ENCODE measurements at regions not wholly inside any gene's neighbourhood (a gene's known extent, or its start where the extent isn't known, plus 50 kb on each side); places are given as distances from the start of the nearest gene placed in this dataset.
"Not testable (repeated sequence)": the region's sequence is repeated elsewhere in the genome, so short reads cannot be mapped to it uniquely, and the experiment has no call there.

DNA sequence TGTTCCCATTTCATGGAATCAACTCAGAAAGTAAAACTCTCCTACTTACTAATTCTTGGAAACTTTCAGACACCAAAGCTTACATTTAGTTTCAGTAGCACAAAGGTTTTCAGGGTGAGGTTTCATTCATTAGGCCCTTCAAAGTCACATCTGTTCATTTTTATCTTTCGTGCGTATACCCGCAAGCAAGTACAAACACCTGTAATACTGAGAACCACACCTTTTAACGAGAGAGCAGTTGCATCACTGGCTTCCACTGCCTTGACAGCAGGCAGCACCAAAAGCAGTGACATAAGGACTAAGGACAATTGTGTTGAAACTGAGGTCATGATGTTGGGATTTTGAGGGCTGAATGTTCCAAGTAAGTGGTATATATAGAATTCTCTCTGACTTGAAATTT, 60.5 kb downstream of the GOLGA6L22 start:
- no CpG with 5 or more reads among the region's 4 CpGs for WGBS, 3 donors

DNA sequence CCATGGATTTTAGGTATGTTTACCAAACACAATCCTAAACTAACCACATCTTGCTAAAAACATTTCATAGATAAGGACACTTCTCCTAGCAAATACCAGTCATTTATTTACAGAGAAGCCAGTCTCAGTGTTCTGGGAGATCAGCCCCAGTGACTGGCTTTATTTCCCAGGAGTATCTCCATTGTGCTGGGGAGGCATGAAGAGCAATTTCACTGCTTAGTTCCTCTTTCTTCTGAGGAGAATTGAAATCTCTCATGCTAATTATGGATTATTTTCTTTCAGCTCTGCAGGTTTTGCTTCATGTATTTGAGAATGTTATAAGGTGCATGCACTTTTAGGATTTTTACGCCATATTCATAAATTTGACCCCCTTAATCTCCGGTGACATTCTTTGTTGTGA, 67.8 kb downstream of the GOLGA6L22 start:
- not testable (repeated sequence) for DNase-seq; H3K9me3 ChIP-seq (ENCODE audit: control insufficient read depth in 2 of 2, insufficient read depth in 1 of 2, low read depth in 1 of 2, low read length in 1 of 2); FAIRE-seq; H3K27me3 ChIP-seq (ENCODE audit: control insufficient read depth in 3 of 3, insufficient read depth in 3 of 3, low read length in 3 of 3); H3K4me3 ChIP-seq (ENCODE audit: low read depth in 1 of 3, low read length in 3 of 3); H3K4me1 ChIP-seq (ENCODE audit: control insufficient read depth in 3 of 3, insufficient read depth in 2 of 3, low read depth in 1 of 3, low read length in 2 of 3); H3K27ac ChIP-seq (ENCODE audit: low read depth in 1 of 3, low read length in 2 of 3); H3K36me3 ChIP-seq (ENCODE audit: control insufficient read depth in 3 of 3, insufficient read depth in 2 of 3, low read depth in 1 of 3, low read length in 3 of 3)
- no CpG with 5 or more reads among the region's 2 CpGs for WGBS, 3 donors

More for the DNA sequence above, 60.5 kb downstream of the GOLGA6L22 start:
- H3K27ac ChIP-seq (ENCODE audit: low read depth in 1 of 3, low read length in 2 of 3); H3K4me3 ChIP-seq (ENCODE audit: low read depth in 1 of 3, low read length in 3 of 3); H3K4me1 ChIP-seq (ENCODE audit: control insufficient read depth in 3 of 3, insufficient read depth in 2 of 3, low read depth in 1 of 3, low read length in 2 of 3); FAIRE-seq; H3K9me3 ChIP-seq (ENCODE audit: control insufficient read depth in 2 of 2, insufficient read depth in 1 of 2, low read depth in 1 of 2, low read length in 1 of 2); H3K27me3 ChIP-seq (ENCODE audit: control insufficient read depth in 3 of 3, insufficient read depth in 3 of 3, low read length in 3 of 3); DNase-seq; H3K36me3 ChIP-seq (ENCODE audit: control insufficient read depth in 3 of 3, insufficient read depth in 2 of 3, low read depth in 1 of 3, low read length in 3 of 3): not testable (repeated sequence)

DNA sequence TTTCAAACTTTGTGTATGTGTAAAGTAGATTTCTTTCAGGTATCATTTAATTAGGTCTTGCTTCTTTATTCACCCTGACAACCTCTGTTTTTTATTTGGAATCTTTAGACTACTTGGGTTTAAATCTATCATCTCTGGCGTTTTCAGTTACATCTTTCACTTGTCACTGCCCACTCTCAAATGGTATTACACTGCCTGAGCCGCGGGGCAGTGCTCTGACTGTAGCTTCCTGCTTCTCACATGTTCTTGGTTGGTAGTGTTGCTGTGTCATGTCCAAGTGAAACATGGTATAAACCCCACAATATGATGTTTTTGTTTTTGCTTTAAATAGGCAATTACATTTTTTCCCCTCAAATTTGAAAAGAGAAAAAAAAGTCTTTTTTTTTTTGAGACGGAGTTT, 68.3 kb downstream of the GOLGA6L22 start:
- DNase-seq; H3K4me1 ChIP-seq (ENCODE audit: control insufficient read depth in 3 of 3, insufficient read depth in 2 of 3, low read depth in 1 of 3, low read length in 2 of 3); H3K27me3 ChIP-seq (ENCODE audit: control insufficient read depth in 3 of 3, insufficient read depth in 3 of 3, low read length in 3 of 3); H3K27ac ChIP-seq (ENCODE audit: low read depth in 1 of 3, low read length in 2 of 3); FAIRE-seq; H3K4me3 ChIP-seq (ENCODE audit: low read depth in 1 of 3, low read length in 3 of 3); H3K36me3 ChIP-seq (ENCODE audit: control insufficient read depth in 3 of 3, insufficient read depth in 2 of 3, low read depth in 1 of 3, low read length in 3 of 3); H3K9me3 ChIP-seq (ENCODE audit: control insufficient read depth in 2 of 2, insufficient read depth in 1 of 2, low read depth in 1 of 2, low read length in 1 of 2): not testable (repeated sequence)
- WGBS, 3 donors, result 75 to 87% (median 87%) methylated on average over 2 of the region's 4 CpGs

DNA sequence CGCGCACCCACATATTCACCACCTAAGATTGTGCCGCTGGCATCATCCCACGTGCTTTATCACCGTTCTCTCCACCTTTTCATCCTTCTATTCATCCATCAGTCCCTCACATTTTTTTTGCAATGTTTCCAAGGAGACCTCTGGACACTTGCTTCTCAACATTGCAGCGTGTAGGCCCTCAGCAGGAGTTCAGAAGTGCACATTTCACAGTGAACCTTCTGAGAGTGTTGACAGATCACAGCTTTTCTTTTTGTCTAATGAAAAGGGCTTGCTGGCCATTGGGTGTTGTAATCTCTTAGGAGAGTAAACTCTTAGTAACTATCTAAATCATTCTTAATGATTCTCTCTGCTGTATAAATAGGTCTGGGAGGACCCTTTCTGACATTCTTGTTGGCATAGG, 70.5 kb downstream of the GOLGA6L22 start:
- not testable (repeated sequence) for H3K4me3 ChIP-seq (ENCODE audit: low read depth in 1 of 3, low read length in 3 of 3); H3K9me3 ChIP-seq (ENCODE audit: control insufficient read depth in 2 of 2, insufficient read depth in 1 of 2, low read depth in 1 of 2, low read length in 1 of 2); H3K27me3 ChIP-seq (ENCODE audit: control insufficient read depth in 3 of 3, insufficient read depth in 3 of 3, low read length in 3 of 3); H3K4me1 ChIP-seq (ENCODE audit: control insufficient read depth in 3 of 3, insufficient read depth in 2 of 3, low read depth in 1 of 3, low read length in 2 of 3); H3K27ac ChIP-seq (ENCODE audit: low read depth in 1 of 3, low read length in 2 of 3); H3K36me3 ChIP-seq (ENCODE audit: control insufficient read depth in 3 of 3, insufficient read depth in 2 of 3, low read depth in 1 of 3, low read length in 3 of 3); DNase-seq; FAIRE-seq
- WGBS, 3 donors, result no CpG with 5 or more reads among the region's 6 CpGs

DNA sequence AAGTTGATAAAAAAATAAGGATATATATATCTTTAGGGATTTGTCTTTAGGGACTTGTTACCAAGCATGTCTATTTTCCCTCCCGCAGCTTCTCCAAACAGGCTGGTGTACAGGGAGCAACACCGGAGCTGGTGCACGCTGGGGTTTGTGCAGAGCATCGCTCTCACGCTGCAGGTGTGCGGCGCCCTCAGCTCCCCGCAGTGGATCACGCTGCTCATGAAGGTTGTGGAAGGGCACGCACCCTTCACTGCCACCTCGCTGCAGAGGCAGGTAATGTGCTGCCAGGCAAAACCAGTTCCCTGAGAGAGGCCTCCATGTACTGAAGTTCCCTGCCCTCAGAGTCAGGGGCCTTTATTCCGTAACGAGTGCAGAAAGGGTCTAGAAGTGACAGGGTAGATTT, 101.0 kb downstream of the GOLGA6L22 start:
- H3K36me3 ChIP-seq (ENCODE audit: control insufficient read depth in 3 of 3, insufficient read depth in 2 of 3, low read depth in 1 of 3, low read length in 3 of 3); H3K27me3 ChIP-seq (ENCODE audit: control insufficient read depth in 3 of 3, insufficient read depth in 3 of 3, low read length in 3 of 3); H3K27ac ChIP-seq (ENCODE audit: low read depth in 1 of 3, low read length in 2 of 3); H3K4me3 ChIP-seq (ENCODE audit: low read depth in 1 of 3, low read length in 3 of 3); H3K4me1 ChIP-seq (ENCODE audit: control insufficient read depth in 3 of 3, insufficient read depth in 2 of 3, low read depth in 1 of 3, low read length in 2 of 3); DNase-seq; FAIRE-seq; H3K9me3 ChIP-seq (ENCODE audit: control insufficient read depth in 2 of 2, insufficient read depth in 1 of 2, low read depth in 1 of 2, low read length in 1 of 2): not testable (repeated sequence)
- 94 to 97% (median 94%) methylated on average over 9 to 11 of the region's 13 CpGs for WGBS, 3 donors

DNA sequence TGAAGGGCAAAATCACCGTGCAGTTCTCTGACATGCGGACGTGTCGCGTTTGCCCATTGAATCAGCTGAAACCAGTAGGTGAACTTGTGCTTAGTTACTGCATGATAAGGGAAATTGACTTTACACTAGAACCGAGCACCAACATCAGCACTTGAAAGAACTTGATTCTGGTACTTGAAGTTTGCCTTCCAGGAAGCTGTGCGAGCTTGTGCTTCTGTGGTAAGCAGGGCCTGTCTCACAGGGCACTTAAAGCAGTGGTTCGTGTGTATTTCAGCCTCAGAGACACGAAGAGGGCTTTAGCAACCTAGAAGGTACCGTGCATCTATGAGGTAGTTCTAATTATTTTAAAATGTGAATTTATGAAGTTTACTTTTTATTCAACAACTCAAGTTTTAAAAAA, 103.0 kb downstream of the GOLGA6L22 start:
- H3K9me3 ChIP-seq (ENCODE audit: control insufficient read depth in 2 of 2, insufficient read depth in 1 of 2, low read depth in 1 of 2, low read length in 1 of 2); H3K4me1 ChIP-seq (ENCODE audit: control insufficient read depth in 3 of 3, insufficient read depth in 2 of 3, low read depth in 1 of 3, low read length in 2 of 3); H3K4me3 ChIP-seq (ENCODE audit: low read depth in 1 of 3, low read length in 3 of 3); H3K36me3 ChIP-seq (ENCODE audit: control insufficient read depth in 3 of 3, insufficient read depth in 2 of 3, low read depth in 1 of 3, low read length in 3 of 3); FAIRE-seq; DNase-seq; H3K27ac ChIP-seq (ENCODE audit: low read depth in 1 of 3, low read length in 2 of 3); H3K27me3 ChIP-seq (ENCODE audit: control insufficient read depth in 3 of 3, insufficient read depth in 3 of 3, low read length in 3 of 3): not testable (repeated sequence)
- 84 to 100% (median 95%) methylated on average over 1 to 4 of the region's 10 CpGs for WGBS, 3 donors

DNA sequence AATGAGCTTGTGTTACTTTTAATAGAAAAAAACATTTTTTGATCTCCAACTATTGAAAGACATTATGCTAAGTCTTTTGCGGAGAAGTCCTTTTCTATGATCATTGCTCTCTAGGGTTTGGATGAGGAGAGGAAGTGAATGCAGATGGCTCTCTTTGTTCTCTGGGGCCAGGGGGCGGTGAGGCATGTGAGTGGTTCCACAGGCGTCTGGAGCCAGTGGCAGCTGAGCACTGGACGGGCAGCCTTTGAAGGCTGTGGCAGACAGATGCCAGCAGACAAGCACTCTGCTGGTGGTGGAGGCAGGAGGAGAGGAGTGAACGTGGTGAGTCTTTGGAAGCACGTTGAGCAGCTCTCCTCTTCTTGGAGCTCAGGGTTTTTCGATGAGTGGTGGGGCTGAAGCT, 107.8 kb downstream of the GOLGA6L22 start:
- not testable (repeated sequence) for H3K9me3 ChIP-seq (ENCODE audit: control insufficient read depth in 2 of 2, insufficient read depth in 1 of 2, low read depth in 1 of 2, low read length in 1 of 2); FAIRE-seq; DNase-seq; H3K4me1 ChIP-seq (ENCODE audit: control insufficient read depth in 3 of 3, insufficient read depth in 2 of 3, low read depth in 1 of 3, low read length in 2 of 3); H3K27me3 ChIP-seq (ENCODE audit: control insufficient read depth in 3 of 3, insufficient read depth in 3 of 3, low read length in 3 of 3); H3K36me3 ChIP-seq (ENCODE audit: control insufficient read depth in 3 of 3, insufficient read depth in 2 of 3, low read depth in 1 of 3, low read length in 3 of 3); H3K27ac ChIP-seq (ENCODE audit: low read depth in 1 of 3, low read length in 2 of 3); H3K4me3 ChIP-seq (ENCODE audit: low read depth in 1 of 3, low read length in 3 of 3)
- no CpG with 5 or more reads among the region's 7 CpGs for WGBS, 3 donors

DNA sequence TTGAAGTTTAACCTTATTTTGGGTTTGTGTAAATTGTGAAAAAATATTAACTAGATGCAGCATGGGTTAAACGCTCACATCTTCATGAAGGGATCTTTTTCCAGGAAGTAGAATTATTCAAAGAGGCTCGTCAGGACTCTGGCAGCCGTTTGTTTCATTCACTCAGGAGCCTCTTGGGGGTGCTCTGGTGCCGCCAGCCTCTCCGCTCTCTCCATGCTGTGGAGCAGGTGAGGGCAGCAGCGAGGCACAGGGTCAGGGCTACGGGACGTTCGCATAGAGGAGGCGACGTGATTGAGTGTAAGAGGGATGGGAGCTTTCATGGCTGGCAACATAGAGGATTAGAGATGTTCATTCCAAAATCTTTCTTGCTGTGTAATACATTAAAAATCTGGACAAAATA, 110.8 kb downstream of the GOLGA6L22 start:
- not testable (repeated sequence) for DNase-seq, FAIRE-seq
- no CpG with 5 or more reads among the region's 11 CpGs for WGBS, 3 donors

DNA sequence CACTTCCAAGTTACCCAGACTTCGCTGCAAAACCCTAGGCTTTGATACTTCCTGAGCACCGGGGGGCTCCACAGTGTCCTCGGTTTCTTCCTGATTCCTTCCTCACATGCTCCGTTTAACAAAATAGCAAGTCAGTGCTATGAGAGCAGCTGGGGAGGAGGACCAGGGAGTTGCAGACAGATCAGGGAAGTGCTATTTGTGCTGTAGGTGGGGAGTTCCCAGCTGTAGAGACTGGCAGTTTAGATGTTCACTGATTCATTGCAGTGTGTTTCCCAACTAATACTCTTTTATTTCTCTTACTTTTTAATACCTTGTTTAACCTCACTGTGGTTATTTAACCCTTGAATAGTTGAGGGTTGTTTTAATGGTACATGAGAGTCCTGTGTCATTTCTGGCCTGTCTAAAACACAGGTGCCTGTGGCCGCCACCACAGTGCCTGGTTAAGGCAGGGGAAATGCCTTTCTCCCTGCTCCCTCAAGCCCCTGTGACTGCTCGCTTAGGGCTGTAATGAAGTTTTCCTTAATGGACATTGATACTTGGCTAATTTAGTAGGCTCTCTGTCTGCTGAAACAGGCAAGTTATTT, 113.5 kb downstream of the GOLGA6L22 start:
- H3K27me3 ChIP-seq (ENCODE audit: control insufficient read depth in 3 of 3, insufficient read depth in 3 of 3, low read length in 3 of 3); DNase-seq; H3K4me1 ChIP-seq (ENCODE audit: control insufficient read depth in 3 of 3, insufficient read depth in 2 of 3, low read depth in 1 of 3, low read length in 2 of 3); H3K27ac ChIP-seq (ENCODE audit: low read depth in 1 of 3, low read length in 2 of 3); H3K4me3 ChIP-seq (ENCODE audit: low read depth in 1 of 3, low read length in 3 of 3); H3K36me3 ChIP-seq (ENCODE audit: control insufficient read depth in 3 of 3, insufficient read depth in 2 of 3, low read depth in 1 of 3, low read length in 3 of 3); FAIRE-seq; H3K9me3 ChIP-seq (ENCODE audit: control insufficient read depth in 2 of 2, insufficient read depth in 1 of 2, low read depth in 1 of 2, low read length in 1 of 2): not testable (repeated sequence)
- 78 to 100% (median 91%) methylated on average over 2 to 3 of the region's 6 CpGs for whole genome bisulfite sequencing, 3 donors

More for the DNA sequence above, 110.8 kb downstream of the GOLGA6L22 start:
- H3K27ac ChIP-seq (ENCODE audit: low read depth in 1 of 3, low read length in 2 of 3); H3K9me3 ChIP-seq (ENCODE audit: control insufficient read depth in 2 of 2, insufficient read depth in 1 of 2, low read depth in 1 of 2, low read length in 1 of 2); H3K4me3 ChIP-seq (ENCODE audit: low read depth in 1 of 3, low read length in 3 of 3); H3K4me1 ChIP-seq (ENCODE audit: control insufficient read depth in 3 of 3, insufficient read depth in 2 of 3, low read depth in 1 of 3, low read length in 2 of 3); H3K36me3 ChIP-seq (ENCODE audit: control insufficient read depth in 3 of 3, insufficient read depth in 2 of 3, low read depth in 1 of 3, low read length in 3 of 3); H3K27me3 ChIP-seq (ENCODE audit: control insufficient read depth in 3 of 3, insufficient read depth in 3 of 3, low read length in 3 of 3): not testable (repeated sequence)
